DND-41 (cell line): ENCODE measurements at regions not wholly inside any gene's neighbourhood (a gene's known extent, or its start where the extent isn't known, plus 50 kb on each side); places are given as distances from the start of the nearest gene placed in this dataset.

Source experiments
- ATAC-seq: fragments of 200-7000 bp; cut with Tn5 transposase; 3 replicates; pipeline ENCODE4 v1.9.1; 2021; ENCODE audit warnings: low read depth; ENCODE audit not compliant: insufficient read depth
- DNase-seq: peaks from one replicate; pipeline ENCODE4 v3.0.0-alpha.2; 2020
- H2AFZ ChIP-seq: 2 replicates; pipeline ENCODE4 v1.6.0; 2012; ENCODE audit warnings: low read depth, low read length
- H3K27ac ChIP-seq: 2 replicates; pipeline ENCODE4 v1.5.1; 2012; ENCODE audit warnings: low read length, inconsistent platforms
- H3K27me3 ChIP-seq: fragments of 200-600 bp; sonication (generic); 2 replicates; pipeline ENCODE4 v1.6.0; 2012; ENCODE audit warnings: low read length, mild to moderate bottlenecking, inconsistent platforms; ENCODE audit not compliant: insufficient read depth, poor library complexity
- H3K36me3 ChIP-seq: 2 replicates; pipeline ENCODE4 v1.5.1; 2012; ENCODE audit warnings: low read length, inconsistent platforms; ENCODE audit not compliant: insufficient read depth
- H3K4me1 ChIP-seq: 2 replicates; pipeline ENCODE4 v1.5.1; 2012; ENCODE audit warnings: mild to moderate bottlenecking, low read length; ENCODE audit not compliant: insufficient read depth
- H3K4me2 ChIP-seq: 2 replicates; pipeline ENCODE4 v1.6.0; 2012; ENCODE audit warnings: mild to moderate bottlenecking, moderate library complexity, low read length, inconsistent platforms; ENCODE audit not compliant: insufficient read depth
- H3K4me3 ChIP-seq, 2 experiments: fragments of 200-600 bp in 1 of 2; shearing (Covaris generic) in 1 of 2; 2 replicates each; pipeline ENCODE4 v1.5.1; 2012 to 2016; ENCODE audit warnings: inconsistent platforms in 2 of 2, low read length in 2 of 2, mild to moderate bottlenecking in 2 of 2, low read depth in 1 of 2, moderate library complexity in 1 of 2
- H3K79me2 ChIP-seq: 2 replicates; pipeline ENCODE4 v1.6.0; 2012; ENCODE audit warnings: low read length, inconsistent platforms; ENCODE audit not compliant: insufficient read depth
- H3K9ac ChIP-seq: 2 replicates; pipeline ENCODE4 v1.6.0; 2012; ENCODE audit warnings: low read depth, mild to moderate bottlenecking, inconsistent platforms, low read length, moderate library complexity
- H3K9me3 ChIP-seq: 2 replicates; pipeline ENCODE4 v1.5.1; 2012; ENCODE audit warnings: low read length, moderate library complexity, mild to moderate bottlenecking, inconsistent platforms; ENCODE audit not compliant: insufficient read depth, severe bottlenecking
- H4K20me1 ChIP-seq: 2 replicates; pipeline ENCODE4 v1.6.0; 2012; ENCODE audit warnings: low read length; ENCODE audit not compliant: insufficient read depth
- CTCF ChIP-seq: IDR thresholded peaks from 2 replicates; pipeline ENCODE4 v1.5.1; 2012; ENCODE audit warnings: borderline replicate concordance, low read length, moderate library complexity, mild to moderate bottlenecking; ENCODE audit not compliant: poor library complexity, severe bottlenecking; ENCODE audit errors: extremely low read depth
- EZH2 ChIP-seq: IDR thresholded peaks from 3 replicates; pipeline ENCODE4 v1.6.1; 2012; ENCODE audit warnings: borderline replicate concordance, low read depth, mild to moderate bottlenecking, moderate library complexity, low read length, inconsistent platforms; ENCODE audit not compliant: severe bottlenecking

DNA sequence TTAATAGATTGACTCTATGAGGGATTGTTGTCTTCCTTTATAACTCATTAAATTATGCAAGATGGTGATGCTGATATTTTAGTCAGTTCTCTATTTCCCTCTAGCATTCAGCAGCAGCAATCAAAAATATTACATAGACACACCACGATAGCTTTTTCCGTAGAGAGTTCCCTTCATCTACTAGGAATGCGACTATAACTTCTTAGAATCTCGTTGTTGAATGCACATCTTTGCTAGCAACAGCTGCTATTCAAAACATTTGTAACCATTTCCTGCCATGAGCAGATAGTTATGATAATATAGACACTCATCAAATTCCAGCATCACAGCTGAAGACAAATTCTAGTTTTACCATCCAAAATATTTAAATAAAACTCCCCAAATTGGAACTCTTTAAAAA is 147.4 kb upstream of the FGF13 start:
- Histone ChIP-seq H3K9ac (no peak overlapping the region), H3K27ac (no peak overlapping the region), H2AFZ (no peak overlapping the region), H3K79me2 (no peaks in the 10 kb centered on the region), H3K4me3 (no peak overlapping the region), H3K4me2 (no peak overlapping the region), H3K4me1 (no peaks in the 10 kb centered on the region), H4K20me1 (no peaks in the 10 kb centered on the region), H3K9me3 (no peaks in the 10 kb centered on the region), H3K36me3 (no peaks in the 10 kb centered on the region), H3K27me3 (no peaks in the 10 kb centered on the region)
- no peak for ATAC-seq
- TF ChIP-seq CTCF (no peak), EZH2 (no peak)
- no peak for DNase-seq

DNA sequence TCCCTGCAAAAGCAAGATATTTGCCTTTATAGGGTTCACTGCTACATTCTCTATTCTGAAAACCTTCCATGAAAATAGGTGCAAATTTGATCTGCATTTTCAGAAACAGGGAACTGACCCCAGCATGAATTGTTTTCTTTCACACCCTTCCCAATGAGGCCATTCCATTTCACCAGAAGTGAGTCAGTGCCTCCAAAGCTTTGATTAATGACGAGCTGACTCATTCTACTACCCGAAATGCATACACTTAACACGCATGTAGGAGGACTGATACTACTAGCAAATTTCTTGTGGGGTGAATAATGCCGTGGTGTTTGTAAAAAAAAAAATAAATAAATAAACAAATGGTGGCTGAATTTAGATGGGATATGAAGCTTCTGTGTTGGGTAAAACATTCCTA is 146.9 kb upstream of the FGF13 start:
- no peaks in the 10 kb centered on the region for H3K27me3 ChIP-seq
- ATAC-seq (no peak), DNase-seq (no peak)
- no peaks in the 10 kb centered on the region for H3K4me1 ChIP-seq
- H3K4me2 ChIP-seq, result no peak overlapping the region
- no peak overlapping the region for H3K4me3 ChIP-seq
- TF ChIP-seq CTCF (no peak), EZH2 (no peak)
- H3K9ac ChIP-seq, result no peak overlapping the region
- H2AFZ ChIP-seq, result no peak overlapping the region
- H3K36me3 ChIP-seq, result no peaks in the 10 kb centered on the region
- no peaks in the 10 kb centered on the region for H3K9me3 ChIP-seq
- H4K20me1 ChIP-seq, result no peaks in the 10 kb centered on the region
- H3K79me2 ChIP-seq, result no peaks in the 10 kb centered on the region
- H3K27ac ChIP-seq, result no peak overlapping the region

DNA sequence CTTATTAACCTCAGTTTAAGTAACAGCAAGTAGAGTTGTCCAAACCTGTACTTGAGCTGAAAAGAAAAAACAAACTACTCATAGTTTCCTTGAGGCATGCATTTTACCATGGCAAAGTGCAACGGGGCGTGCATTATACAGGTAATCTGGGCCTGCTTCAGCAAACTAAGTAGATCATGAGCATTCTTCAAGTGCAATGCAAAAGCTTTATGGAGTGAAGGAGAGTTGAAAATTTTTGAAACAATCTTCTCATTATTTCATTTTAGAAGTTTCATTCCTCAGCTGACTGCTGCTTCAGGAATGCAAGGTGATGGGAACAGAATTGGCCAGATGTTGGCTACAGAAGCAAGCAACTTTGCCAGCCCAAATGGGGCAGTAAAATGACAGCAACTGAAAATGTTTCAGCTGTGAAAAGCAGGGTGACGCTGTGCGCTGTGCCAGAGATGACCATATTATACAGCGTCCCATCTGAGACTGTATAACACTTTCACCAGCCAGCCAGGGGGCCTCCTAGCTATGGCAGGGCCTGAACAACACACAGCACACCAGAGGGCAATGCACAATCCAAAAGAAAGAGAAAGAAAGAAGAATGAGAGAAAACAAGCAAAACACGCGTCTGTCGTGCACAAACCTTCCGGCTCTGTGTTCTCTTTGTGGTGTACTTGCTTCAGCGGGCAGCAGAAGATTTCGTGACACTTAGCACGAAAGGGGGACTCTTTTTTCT is 145.5 kb upstream of the FGF13 start:
- no peak overlapping the region for H3K27ac ChIP-seq
- no peaks in the 10 kb centered on the region for H3K9me3 ChIP-seq
- no peak for ATAC-seq
- no peaks in the 10 kb centered on the region for H3K79me2 ChIP-seq
- no peak for DNase-seq
- H4K20me1 ChIP-seq, result no peaks in the 10 kb centered on the region
- H3K4me3 ChIP-seq, result no peak overlapping the region
- H3K9ac ChIP-seq, result no peak overlapping the region
- H3K4me1 ChIP-seq, result no peaks in the 10 kb centered on the region
- no peaks in the 10 kb centered on the region for H3K36me3 ChIP-seq
- no peaks in the 10 kb centered on the region for H3K27me3 ChIP-seq
- TF ChIP-seq EZH2, result no peak
- TF ChIP-seq CTCF, result no peak
- no peak overlapping the region for H3K4me2 ChIP-seq
- no peak overlapping the region for H2AFZ ChIP-seq
